K562 (cell line): ENCODE measurements at regions not wholly inside any gene's neighbourhood (a gene's known extent, or its start where the extent isn't known, plus 50 kb on each side); places are given as distances from the start of the nearest gene placed in this dataset.
A peak's percentile ranks its signal among the peaks of the same experiment; 100 is the strongest.

Experiments used
- ATF7 ChIP-seq: fragments of 450-650 bp; IDR thresholded peaks from 2 replicates; pipeline ENCODE4 v1.7.1; 2014; ENCODE audit warnings: mild to moderate bottlenecking, moderate library complexity
- DIDO1 ChIP-seq: fragments of 450-650 bp; IDR thresholded peaks from 2 replicates; pipeline ENCODE4 v1.6.1; 2016; ENCODE audit warnings: low read depth, missing biosample characterization, missing genetic modification characterization
- EP300 ChIP-seq: IDR thresholded peaks from 2 replicates; pipeline ENCODE4 v1.6.1; 2012; ENCODE audit warnings: low read length, improper control_type of control experiment
- FOXA1 ChIP-seq: fragments of 450-650 bp; IDR thresholded peaks from 2 replicates; pipeline ENCODE4 v1.6.1; 2016; ENCODE audit warnings: mild to moderate bottlenecking, borderline replicate concordance
- NCOA1 ChIP-seq: fragments of 450-650 bp; IDR thresholded peaks from 2 replicates; pipeline ENCODE4 v1.6.1; 2016; ENCODE audit warnings: low read depth
- NR2C1 ChIP-seq, 2 experiments: fragments of 450-650 bp; IDR thresholded peaks; 2 replicates each; pipeline ENCODE4 v1.6.1; 2017; ENCODE audit warnings: mild to moderate bottlenecking in 2 of 2, antibody characterized with exemption in 1 of 2, inconsistent platforms in 1 of 2, missing compliant biosample characterization in 1 of 2, missing genetic modification characterization in 1 of 2
- NR2C2 ChIP-seq, 2 experiments: fragments of 200-800 bp in 1 of 2; sonication (Bioruptor generic) in 1 of 2; sonication (generic) in 1 of 2; formaldehyde crosslinking in 1 of 2; IDR thresholded peaks; 2 replicates each; pipeline versions ENCODE4 v1.6.1 to v1.8.0; 2016 to 2022; ENCODE audit warnings: mild to moderate bottlenecking in 1 of 2, missing compliant biosample characterization in 1 of 2, missing genetic modification characterization in 1 of 2, missing genetic modification reagents in 1 of 2
- PHF21A ChIP-seq: fragments of 450-650 bp; IDR thresholded peaks from 2 replicates; pipeline ENCODE4 v1.6.1; 2017; ENCODE audit warnings: low read depth, borderline replicate concordance
- SMAD3 ChIP-seq: fragments of 450-650 bp; formaldehyde crosslinking; conservative IDR thresholded peaks from 2 replicates; pipeline ENCODE4 v1.4.0; 2020; ENCODE audit warnings: mild to moderate bottlenecking
- TARDBP ChIP-seq: fragments of 450-650 bp; IDR thresholded peaks from 2 replicates; pipeline ENCODE4 v1.6.1; 2016
- TGIF2 ChIP-seq: sonication (generic); formaldehyde crosslinking; IDR thresholded peaks from 2 replicates; pipeline ENCODE4 v1.8.1; 2022; ENCODE audit warnings: mild to moderate bottlenecking, missing genetic modification reagents, moderate library complexity
- TRIM28 ChIP-seq: fragments of 450-650 bp; IDR thresholded peaks from 2 replicates; pipeline ENCODE4 v1.6.1; 2017
- ZNF589 ChIP-seq: fragments of 200-800 bp; sonication (Bioruptor generic); IDR thresholded peaks from 2 replicates; pipeline ENCODE4 v1.6.1; 2016; ENCODE audit warnings: low read depth, missing genetic modification characterization, missing compliant biosample characterization
- TF ChIP-seq, protein P1 (sequence below): fragments of 450-650 bp; IDR thresholded peaks from 2 replicates; pipeline ENCODE4 v1.6.1; 2014; ENCODE audit warnings: low read depth, mild to moderate bottlenecking, moderate library complexity, borderline replicate concordance
- TF ChIP-seq, protein P2 (sequence below): fragments of 450-650 bp; formaldehyde crosslinking; IDR thresholded peaks from 2 replicates; pipeline ENCODE4 v1.4.0; 2020; ENCODE audit warnings: mild to moderate bottlenecking, moderate library complexity
- TF ChIP-seq, protein P3 (sequence below): conservative IDR thresholded peaks from 2 replicates; pipeline ENCODE4 v1.6.1; 2011; ENCODE audit warnings: low read depth, mild to moderate bottlenecking, low read length; ENCODE audit not compliant: control insufficient read depth
- TF ChIP-seq, protein P4 (sequence below): fragments of 450-650 bp; formaldehyde crosslinking; IDR thresholded peaks from 2 replicates; pipeline ENCODE4 v1.4.0; 2022; ENCODE audit warnings: missing genetic modification characterization
- TF ChIP-seq, protein P5 (sequence below): fragments of 450-650 bp; conservative IDR thresholded peaks from 2 replicates; pipeline ENCODE4 v1.6.1; 2016; ENCODE audit warnings: missing genetic modification characterization, low read depth, mild to moderate bottlenecking, missing compliant biosample characterization, moderate library complexity

DNA sequence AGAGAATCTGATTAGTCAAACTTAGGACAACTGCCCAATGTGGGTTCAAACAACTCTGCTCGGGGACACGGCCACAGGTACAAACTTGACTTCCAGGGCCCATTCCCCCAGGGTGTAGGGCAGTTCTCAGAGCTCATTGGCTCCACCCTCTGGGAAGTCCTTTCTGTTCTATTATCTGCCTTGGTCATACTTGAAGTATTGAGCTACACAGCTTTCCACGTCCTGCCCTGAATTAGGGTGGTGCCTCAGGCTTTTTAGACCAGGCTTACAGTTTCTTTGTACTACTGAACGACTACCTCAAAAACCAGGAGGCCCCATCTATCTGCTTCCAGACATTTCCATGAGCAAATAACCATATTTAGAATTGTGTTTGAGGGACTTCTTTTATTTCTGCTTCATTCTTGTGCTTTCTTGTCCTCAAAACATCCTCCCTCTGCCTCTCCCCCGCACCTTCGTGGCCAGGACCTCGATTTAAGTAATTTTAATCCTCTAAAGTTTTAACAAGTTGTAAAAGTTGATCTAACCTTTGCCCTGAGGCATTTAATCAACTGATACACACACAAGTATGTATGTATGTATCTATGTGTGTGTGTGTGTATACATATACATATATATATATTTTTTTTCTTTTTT lies 281.7 kb upstream of the AMIGO2 start (continued):
- TF ChIP-seq ZNF589 (CRISPR knock-in tag) (no peak; the same call in 1 of the 2 replicates), NR2C1 (IDR thresholded peaks at IDR 0.05) (no peak), NR2C1 (tag; IDR thresholded peaks at IDR 0.05) (peak; percentile 22; the same call in 1 of the 2 replicates), FOXA1 (no peak), NR2C2 (CRISPR knock-in tag; IDR thresholded peaks at IDR 0.05) (no peak), NR2C2 (tag; IDR thresholded peaks at IDR 0.05) (peak; percentile 0; the same call in 1 of the 2 replicates), DIDO1 (tag) (no peak), SMAD3 (CRISPR knock-in tag) (no peak), TARDBP (no peak), EP300 (peak; percentile 34; the same call in 1 of the 2 replicates), NCOA1 (0 out of 2 replicates have a peak, but pooled peaks have one; percentile 20), TRIM28 (no peak), TGIF2 (no peak), ATF7 (0 out of 2 replicates have a peak, but pooled peaks have one; percentile 13), PHF21A (no peak)
- TF ChIP-seq, protein P1, sequence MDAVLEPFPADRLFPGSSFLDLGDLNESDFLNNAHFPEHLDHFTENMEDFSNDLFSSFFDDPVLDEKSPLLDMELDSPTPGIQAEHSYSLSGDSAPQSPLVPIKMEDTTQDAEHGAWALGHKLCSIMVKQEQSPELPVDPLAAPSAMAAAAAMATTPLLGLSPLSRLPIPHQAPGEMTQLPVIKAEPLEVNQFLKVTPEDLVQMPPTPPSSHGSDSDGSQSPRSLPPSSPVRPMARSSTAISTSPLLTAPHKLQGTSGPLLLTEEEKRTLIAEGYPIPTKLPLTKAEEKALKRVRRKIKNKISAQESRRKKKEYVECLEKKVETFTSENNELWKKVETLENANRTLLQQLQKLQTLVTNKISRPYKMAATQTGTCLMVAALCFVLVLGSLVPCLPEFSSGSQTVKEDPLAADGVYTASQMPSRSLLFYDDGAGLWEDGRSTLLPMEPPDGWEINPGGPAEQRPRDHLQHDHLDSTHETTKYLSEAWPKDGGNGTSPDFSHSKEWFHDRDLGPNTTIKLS = 0 out of 2 replicates have a peak, but pooled peaks have one; percentile 25
- TF ChIP-seq, protein P2, sequence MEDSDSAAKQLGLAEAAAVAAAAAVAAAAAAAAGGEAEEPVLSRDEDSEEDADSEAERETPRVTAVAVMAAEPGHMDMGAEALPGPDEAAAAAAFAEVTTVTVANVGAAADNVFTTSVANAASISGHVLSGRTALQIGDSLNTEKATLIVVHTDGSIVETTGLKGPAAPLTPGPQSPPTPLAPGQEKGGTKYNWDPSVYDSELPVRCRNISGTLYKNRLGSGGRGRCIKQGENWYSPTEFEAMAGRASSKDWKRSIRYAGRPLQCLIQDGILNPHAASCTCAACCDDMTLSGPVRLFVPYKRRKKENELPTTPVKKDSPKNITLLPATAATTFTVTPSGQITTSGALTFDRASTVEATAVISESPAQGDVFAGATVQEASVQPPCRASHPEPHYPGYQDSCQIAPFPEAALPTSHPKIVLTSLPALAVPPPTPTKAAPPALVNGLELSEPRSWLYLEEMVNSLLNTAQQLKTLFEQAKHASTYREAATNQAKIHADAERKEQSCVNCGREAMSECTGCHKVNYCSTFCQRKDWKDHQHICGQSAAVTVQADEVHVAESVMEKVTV (CRISPR knock-in tag) = peak; percentile 55
- TF ChIP-seq, protein P3, sequence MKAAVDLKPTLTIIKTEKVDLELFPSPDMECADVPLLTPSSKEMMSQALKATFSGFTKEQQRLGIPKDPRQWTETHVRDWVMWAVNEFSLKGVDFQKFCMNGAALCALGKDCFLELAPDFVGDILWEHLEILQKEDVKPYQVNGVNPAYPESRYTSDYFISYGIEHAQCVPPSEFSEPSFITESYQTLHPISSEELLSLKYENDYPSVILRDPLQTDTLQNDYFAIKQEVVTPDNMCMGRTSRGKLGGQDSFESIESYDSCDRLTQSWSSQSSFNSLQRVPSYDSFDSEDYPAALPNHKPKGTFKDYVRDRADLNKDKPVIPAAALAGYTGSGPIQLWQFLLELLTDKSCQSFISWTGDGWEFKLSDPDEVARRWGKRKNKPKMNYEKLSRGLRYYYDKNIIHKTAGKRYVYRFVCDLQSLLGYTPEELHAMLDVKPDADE = no peak
- TF ChIP-seq, protein P4, sequence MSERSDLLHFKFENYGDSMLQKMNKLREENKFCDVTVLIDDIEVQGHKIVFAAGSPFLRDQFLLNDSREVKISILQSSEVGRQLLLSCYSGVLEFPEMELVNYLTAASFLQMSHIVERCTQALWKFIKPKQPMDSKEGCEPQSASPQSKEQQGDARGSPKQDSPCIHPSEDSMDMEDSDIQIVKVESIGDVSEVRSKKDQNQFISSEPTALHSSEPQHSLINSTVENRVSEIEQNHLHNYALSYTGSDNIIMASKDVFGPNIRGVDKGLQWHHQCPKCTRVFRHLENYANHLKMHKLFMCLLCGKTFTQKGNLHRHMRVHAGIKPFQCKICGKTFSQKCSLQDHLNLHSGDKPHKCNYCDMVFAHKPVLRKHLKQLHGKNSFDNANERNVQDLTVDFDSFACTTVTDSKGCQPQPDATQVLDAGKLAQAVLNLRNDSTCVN (CRISPR knock-in tag) = no peak
- TF ChIP-seq, protein P5, sequence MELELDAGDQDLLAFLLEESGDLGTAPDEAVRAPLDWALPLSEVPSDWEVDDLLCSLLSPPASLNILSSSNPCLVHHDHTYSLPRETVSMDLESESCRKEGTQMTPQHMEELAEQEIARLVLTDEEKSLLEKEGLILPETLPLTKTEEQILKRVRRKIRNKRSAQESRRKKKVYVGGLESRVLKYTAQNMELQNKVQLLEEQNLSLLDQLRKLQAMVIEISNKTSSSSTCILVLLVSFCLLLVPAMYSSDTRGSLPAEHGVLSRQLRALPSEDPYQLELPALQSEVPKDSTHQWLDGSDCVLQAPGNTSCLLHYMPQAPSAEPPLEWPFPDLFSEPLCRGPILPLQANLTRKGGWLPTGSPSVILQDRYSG (tag) = 0 out of 2 replicates have a peak, but pooled peaks have one; percentile 23
